Testis (tissue), 2 donors: ENCODE measurements at regions not wholly inside any gene's neighbourhood (a gene's known extent, or its start where the extent isn't known, plus 50 kb on each side); places are given as distances from the start of the nearest gene placed in this dataset.

Experiments
- DNase-seq: peaks from one replicate; pipeline ENCODE4 v3.0.0-alpha.2; 2019
- H3K27ac ChIP-seq, 2 donors: fragments of 200-600 bp; sonication (generic); one replicate each; pipeline ENCODE4 v1.5.1; 2019
- H3K27me3 ChIP-seq: fragments of 200-600 bp; sonication (generic); one replicate; pipeline ENCODE4 v1.5.1; 2019
- H3K36me3 ChIP-seq: fragments of 200-600 bp; sonication (generic); one replicate; pipeline ENCODE4 v1.5.1; 2017; ENCODE audit warnings: low read depth; ENCODE audit errors: missing control alignments
- H3K4me1 ChIP-seq: fragments of 200-600 bp; sonication (generic); one replicate; pipeline ENCODE4 v1.5.1; 2019
- H3K4me3 ChIP-seq, 2 donors: fragments of 200-600 bp; sonication (generic); one replicate each; pipeline ENCODE4 v1.5.1; 2017 to 2019
- H3K9me3 ChIP-seq: fragments of 200-600 bp; sonication (generic); one replicate; pipeline ENCODE4 v1.5.1; 2017
- POLR2A ChIP-seq: fragments of 450-650 bp; IDR thresholded peaks from one replicate; pipeline ENCODE4 v1.6.1; 2017; ENCODE audit warnings: antibody characterized with exemption, mild to moderate bottlenecking, moderate library complexity
- WGBS, 2 donors: methylation state at CpG; one replicate each; pipeline ENCODE4 v1.1.5; 2018; 5-methylcytosine and 5-hydroxymethylcytosine counted together
- intact Hi-C: fragments of 100-400 bp; cut with DNase I; formaldehyde crosslinking; loops from one replicate; pipeline ENCODE4 v1.15.1; 2023; ENCODE audit warnings: low total_unique reads
- TF ChIP-seq, protein P1 (sequence below), 3 experiments: fragments of 450-650 bp in 2 of 3; fragments of 200-600 bp in 1 of 3; sonication (generic) in 1 of 3; IDR thresholded peaks; one replicate each; pipeline ENCODE4 v1.5.1; 2016 to 2019; ENCODE audit warnings: antibody characterized with exemption in 3 of 3, mild to moderate bottlenecking in 2 of 3, moderate library complexity in 1 of 3

DNA sequence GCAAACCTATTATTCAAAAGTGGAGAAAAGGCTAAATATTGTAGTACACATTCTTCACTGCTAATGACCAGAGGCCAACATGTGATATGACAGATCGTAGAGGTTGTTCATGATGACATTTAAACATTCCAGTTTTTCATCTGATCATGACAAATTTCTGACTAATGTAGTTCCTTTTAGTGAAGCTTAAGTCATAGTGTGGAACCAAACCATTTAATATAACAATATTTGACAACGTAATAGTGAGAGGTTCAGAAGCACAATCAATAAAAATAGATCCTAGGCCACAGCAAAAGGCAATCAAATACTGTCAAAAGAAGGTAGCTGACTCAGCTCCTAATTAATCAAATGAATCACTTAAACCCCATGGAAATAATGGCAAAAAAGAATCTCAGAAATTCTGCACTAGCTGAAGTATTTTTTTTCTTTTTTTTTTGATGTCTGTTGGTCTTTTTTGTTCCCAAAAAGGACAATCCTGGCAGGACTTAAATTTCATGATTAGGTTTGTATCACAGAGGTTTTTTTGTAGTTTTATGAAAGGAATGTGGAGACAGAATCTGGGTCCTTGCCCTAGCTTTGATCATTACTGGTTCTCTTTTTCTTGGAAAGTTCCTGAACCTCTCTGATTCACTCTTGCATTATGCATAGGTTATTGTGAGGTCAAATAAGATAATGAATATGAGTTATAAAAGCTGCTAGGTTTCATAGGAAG lies 795.0 kb downstream of the DTWD2 start:
- no peaks in the 10 kb centered on the region for H3K4me1 ChIP-seq
- DNase-seq = no peak
- 92 to 93% methylated on average over 2 of the region's 2 CpGs for WGBS, 2 donors
- H3K27me3 ChIP-seq = no peaks in the 10 kb centered on the region
- intact Hi-C loops = no loop called here
- H3K9me3 ChIP-seq = no peaks in the 10 kb centered on the region
- H3K4me3 ChIP-seq = no peak overlapping the region
- no peaks in the 10 kb centered on the region for H3K36me3 ChIP-seq
- no peak overlapping the region for H3K27ac ChIP-seq
- TF ChIP-seq, protein P1, sequence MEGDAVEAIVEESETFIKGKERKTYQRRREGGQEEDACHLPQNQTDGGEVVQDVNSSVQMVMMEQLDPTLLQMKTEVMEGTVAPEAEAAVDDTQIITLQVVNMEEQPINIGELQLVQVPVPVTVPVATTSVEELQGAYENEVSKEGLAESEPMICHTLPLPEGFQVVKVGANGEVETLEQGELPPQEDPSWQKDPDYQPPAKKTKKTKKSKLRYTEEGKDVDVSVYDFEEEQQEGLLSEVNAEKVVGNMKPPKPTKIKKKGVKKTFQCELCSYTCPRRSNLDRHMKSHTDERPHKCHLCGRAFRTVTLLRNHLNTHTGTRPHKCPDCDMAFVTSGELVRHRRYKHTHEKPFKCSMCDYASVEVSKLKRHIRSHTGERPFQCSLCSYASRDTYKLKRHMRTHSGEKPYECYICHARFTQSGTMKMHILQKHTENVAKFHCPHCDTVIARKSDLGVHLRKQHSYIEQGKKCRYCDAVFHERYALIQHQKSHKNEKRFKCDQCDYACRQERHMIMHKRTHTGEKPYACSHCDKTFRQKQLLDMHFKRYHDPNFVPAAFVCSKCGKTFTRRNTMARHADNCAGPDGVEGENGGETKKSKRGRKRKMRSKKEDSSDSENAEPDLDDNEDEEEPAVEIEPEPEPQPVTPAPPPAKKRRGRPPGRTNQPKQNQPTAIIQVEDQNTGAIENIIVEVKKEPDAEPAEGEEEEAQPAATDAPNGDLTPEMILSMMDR (IDR thresholded peaks at IDR 0.05) = no peak
- no peak for TF ChIP-seq POLR2A

GRCh38 chr5:118185018-118185417 lies 803.3 kb downstream of the DTWD2 start:
- Histone ChIP-seq H3K4me3 (no peak overlapping the region), H3K27ac (no peak overlapping the region), H3K36me3 (no peaks in the 10 kb centered on the region), H3K9me3 (no peaks in the 10 kb centered on the region), H3K27me3 (no peaks in the 10 kb centered on the region), H3K4me1 (no peaks in the 10 kb centered on the region)
- DNase-seq = no peak
- TF ChIP-seq POLR2A = no peak
- TF ChIP-seq, protein P1 (IDR thresholded peaks at IDR 0.05) = no peak
- intact Hi-C loops = no loop called here
- 69 to 74% methylated on average over 3 of the region's 3 CpGs for WGBS, 2 donors

GRCh38 chr5:118176146-118176545 lies 812.2 kb downstream of the DTWD2 start:
- no peaks in the 10 kb centered on the region for H3K4me1 ChIP-seq
- DNase-seq = no peak
- no peak overlapping the region for H3K27ac ChIP-seq
- H3K27me3 ChIP-seq = no peaks in the 10 kb centered on the region
- H3K36me3 ChIP-seq = no peaks in the 10 kb centered on the region
- no peak overlapping the region for H3K4me3 ChIP-seq
- no peaks in the 10 kb centered on the region for H3K9me3 ChIP-seq
- intact Hi-C loops = no loop called here
- TF ChIP-seq POLR2A = no peak
- TF ChIP-seq, protein P1 (IDR thresholded peaks at IDR 0.05) = no peak

- WGBS, 2 donors = 81 to 85% methylated on average over 3 of the region's 3 CpGs
- H3K27me3 ChIP-seq = no peaks in the 10 kb centered on the region
- no peak overlapping the region for H3K27ac ChIP-seq
- intact Hi-C loops = no loop called here
- no peaks in the 10 kb centered on the region for H3K9me3 ChIP-seq
- H3K4me1 ChIP-seq = no peaks in the 10 kb centered on the region
- DNase-seq = no peak
- no peak overlapping the region for H3K4me3 ChIP-seq
- TF ChIP-seq, protein P1 (IDR thresholded peaks at IDR 0.05) = no peak
- no peak for TF ChIP-seq POLR2A
- no peaks in the 10 kb centered on the region for H3K36me3 ChIP-seq
Observed at GRCh38 chr5:118174671-118175070, 813.7 kb downstream of the DTWD2 start.

DNA sequence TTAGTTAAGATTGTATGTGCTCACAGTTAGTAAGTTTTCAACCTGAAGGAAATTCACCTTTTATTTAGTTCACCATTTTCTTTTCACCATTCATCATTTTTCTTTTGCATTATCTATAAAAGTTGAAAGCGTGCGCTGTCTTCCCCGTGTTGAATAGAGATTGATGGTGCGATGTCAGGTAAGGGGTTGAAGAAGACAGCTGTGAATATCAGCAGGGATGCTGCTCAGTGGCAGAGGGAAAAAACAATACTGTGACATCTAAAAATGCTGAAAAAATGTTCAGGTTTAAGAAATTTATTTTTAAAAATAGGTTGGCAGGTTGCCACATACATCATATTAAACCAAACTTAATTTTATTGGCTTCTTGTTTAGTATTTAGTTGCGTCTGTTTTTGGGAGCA lies 815.0 kb downstream of the DTWD2 start:
- Histone ChIP-seq H3K4me1 (no peaks in the 10 kb centered on the region), H3K4me3 (no peak overlapping the region), H3K9me3 (no peaks in the 10 kb centered on the region), H3K36me3 (no peaks in the 10 kb centered on the region), H3K27me3 (no peaks in the 10 kb centered on the region), H3K27ac (no peak overlapping the region)
- no peak for DNase-seq
- TF ChIP-seq POLR2A = no peak
- TF ChIP-seq, protein P1 (IDR thresholded peaks at IDR 0.05) = no peak
- intact Hi-C loops = no loop called here
- WGBS, 2 donors = 90 to 93% methylated on average over 5 of the region's 5 CpGs
